ENCODE measurements at regions not wholly inside any gene's neighbourhood (a gene's known extent, or its start where the extent isn't known, plus 50 kb on each side); places are given as distances from the start of the nearest gene placed in this dataset.

- Histone ChIP-seq H3K4me3 (no peak overlapping the region), H3K27ac (no peak overlapping the region), H3K4me1 (ENCODE audit: low read depth) (peaks cover 5% of the 10 kb centered on the region), H3K36me3 (no peaks in the 10 kb centered on the region), H3K27me3 (no peaks in the 10 kb centered on the region), H3K9me3 (ENCODE audit: low read depth) (no peaks in the 10 kb centered on the region)
- DNase-seq (ENCODE audit: low read depth in 1 of 2, low spot score in 1 of 2), result no peak
- no peak for TF ChIP-seq CTCF (IDR thresholded peaks at IDR 0.05; ENCODE audit: low read depth, low read length)
These were observed 85.8 kb upstream of the UBL3 start for GRCh38 chr13:29936051-29936813.

- Histone ChIP-seq H3K4me1 (ENCODE audit: low read depth) (peaks cover 5% of the 10 kb centered on the region), H3K4me3 (no peak overlapping the region), H3K27ac (no peak overlapping the region), H3K27me3 (no peaks in the 10 kb centered on the region), H3K36me3 (no peaks in the 10 kb centered on the region), H3K9me3 (ENCODE audit: low read depth) (no peaks in the 10 kb centered on the region)
- TF ChIP-seq CTCF (IDR thresholded peaks at IDR 0.05; ENCODE audit: low read depth, low read length), result no peak
- no peak for DNase-seq (ENCODE audit: low read depth in 1 of 2, low spot score in 1 of 2)
These were observed 85.0 kb upstream of the UBL3 start for GRCh38 chr13:29935309-29935981.

- Histone ChIP-seq H3K27ac (no peak overlapping the region), H3K4me3 (no peak overlapping the region), H3K27me3 (no peaks in the 10 kb centered on the region), H3K36me3 (no peaks in the 10 kb centered on the region), H3K4me1 (ENCODE audit: low read depth) (peaks cover 5% of the 10 kb centered on the region), H3K9me3 (ENCODE audit: low read depth) (no peaks in the 10 kb centered on the region)
- DNase-seq (ENCODE audit: low read depth in 1 of 2, low spot score in 1 of 2), result no peak
- TF ChIP-seq CTCF (IDR thresholded peaks at IDR 0.05; ENCODE audit: low read depth, low read length), result no peak
These were observed 84.3 kb upstream of the UBL3 start for GRCh38 chr13:29934531-29935308.

- Histone ChIP-seq H3K4me1 (ENCODE audit: low read depth) (peaks cover 5% of the 10 kb centered on the region), H3K27ac (no peak overlapping the region), H3K36me3 (no peaks in the 10 kb centered on the region), H3K9me3 (ENCODE audit: low read depth) (no peaks in the 10 kb centered on the region), H3K4me3 (no peak overlapping the region), H3K27me3 (no peaks in the 10 kb centered on the region)
- no peak for TF ChIP-seq CTCF (IDR thresholded peaks at IDR 0.05; ENCODE audit: low read depth, low read length)
- DNase-seq (ENCODE audit: low read depth in 1 of 2, low spot score in 1 of 2), result no peak
These were observed 83.0 kb upstream of the UBL3 start for GRCh38 chr13:29933401-29933800.

- Histone ChIP-seq H3K4me1 (ENCODE audit: low read depth) (peaks cover 5% of the 10 kb centered on the region), H3K4me3 (no peak overlapping the region), H3K27me3 (no peaks in the 10 kb centered on the region), H3K9me3 (ENCODE audit: low read depth) (no peaks in the 10 kb centered on the region), H3K36me3 (no peaks in the 10 kb centered on the region), H3K27ac (no peak overlapping the region)
- DNase-seq (ENCODE audit: low read depth in 1 of 2, low spot score in 1 of 2), result no peak
- no peak for TF ChIP-seq CTCF (IDR thresholded peaks at IDR 0.05; ENCODE audit: low read depth, low read length)
These were observed 81.3 kb upstream of the UBL3 start for GRCh38 chr13:29931696-29932095.

Data from cardiac muscle cell (in vitro differentiated cells and primary cell).